ENCODE measurements at regions not wholly inside any gene's neighbourhood (a gene's known extent, or its start where the extent isn't known, plus 50 kb on each side); places are given as distances from the start of the nearest gene placed in this dataset.
"Not testable (repeated sequence)": the region's sequence is repeated elsewhere in the genome, so short reads cannot be mapped to it uniquely, and the experiment has no call there.

DNA sequence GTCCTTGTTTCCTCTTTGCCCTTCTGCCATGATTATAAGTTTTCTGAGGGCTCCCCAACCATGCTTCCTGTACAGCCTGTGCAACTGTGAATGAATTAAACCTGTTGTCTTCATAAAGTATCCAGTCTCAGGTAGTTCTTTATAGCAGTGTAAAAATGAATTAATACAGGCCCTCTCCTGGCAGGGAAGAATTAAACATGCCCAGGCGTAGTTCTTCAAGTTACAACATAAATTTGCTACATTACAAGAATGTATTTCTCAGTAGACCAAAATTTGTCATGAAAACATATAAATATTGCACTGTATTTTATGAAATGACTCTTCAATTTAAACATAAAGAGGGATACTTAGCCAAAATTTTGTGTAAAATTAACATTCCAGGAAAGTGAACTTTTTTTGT, 1089.9 kb upstream of the PCDH10 start:
- no peak overlapping the region for H3K4me3 ChIP-seq
- DNase-seq, result no peak
- H3K27me3 ChIP-seq, result no peaks in the 10 kb centered on the region
- H3K4me1 ChIP-seq, result no peaks in the 10 kb centered on the region
- no peaks in the 10 kb centered on the region for H3K9me3 ChIP-seq (replicated peaks)
- no peaks in the 10 kb centered on the region for H3K36me3 ChIP-seq
- no peak overlapping the region for H3K27ac ChIP-seq

DNA sequence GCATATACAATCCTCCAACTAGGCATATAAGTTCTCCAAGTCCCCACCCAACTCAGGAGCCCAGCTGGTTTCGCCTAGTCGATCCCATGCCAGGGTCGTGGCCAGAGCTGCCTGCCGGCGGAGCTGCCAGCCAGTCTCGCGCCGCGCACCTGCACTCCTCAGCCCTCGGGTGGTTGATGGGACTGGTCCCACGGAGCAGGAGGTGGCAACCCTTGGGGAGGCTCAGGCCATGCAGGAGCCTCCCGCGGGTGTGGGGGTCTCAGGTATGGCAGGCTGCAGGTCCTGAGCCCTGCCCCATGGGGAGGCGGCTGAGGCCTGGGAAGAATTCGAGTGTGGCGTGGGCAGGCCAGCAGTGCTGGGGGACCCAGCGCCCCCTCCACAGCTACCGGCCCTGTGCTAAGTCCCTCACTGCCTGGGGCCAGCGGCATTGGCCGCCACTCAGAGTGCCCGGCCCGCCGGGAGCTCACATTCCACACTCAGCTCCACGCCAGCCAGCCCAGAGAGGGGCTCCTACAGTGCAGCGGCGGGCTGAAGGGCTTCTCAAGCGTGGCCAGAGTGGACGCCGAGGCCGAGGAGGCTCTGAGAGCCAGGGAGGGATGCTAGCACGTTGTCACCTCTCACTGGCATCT, 1086.4 kb upstream of the PCDH10 start:
- H3K4me1 ChIP-seq, result no peaks in the 10 kb centered on the region
- no peaks in the 10 kb centered on the region for H3K9me3 ChIP-seq (replicated peaks)
- H3K27ac ChIP-seq, result no peak overlapping the region
- no peak for DNase-seq
- H3K36me3 ChIP-seq, result no peaks in the 10 kb centered on the region
- H3K4me3 ChIP-seq, result no peak overlapping the region
- no peaks in the 10 kb centered on the region for H3K27me3 ChIP-seq

DNA sequence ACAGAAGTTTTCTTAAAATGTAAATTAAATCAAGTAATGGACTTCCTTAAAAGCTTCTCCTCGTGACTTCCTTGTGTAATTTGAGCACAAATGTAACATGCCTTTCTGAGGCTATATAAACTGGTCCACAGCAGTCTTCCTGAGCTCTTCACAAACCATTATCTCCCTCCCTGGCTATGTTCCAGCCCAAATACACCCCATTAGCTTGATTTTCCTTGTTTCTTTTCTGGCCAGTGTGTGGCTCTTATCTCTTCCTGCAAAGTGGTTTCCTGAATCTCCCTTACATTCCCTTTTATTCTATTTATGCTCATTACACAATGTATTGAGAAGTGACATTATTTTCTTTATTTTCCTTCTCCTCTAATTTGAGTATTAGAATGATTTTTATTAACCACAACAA, 1085.3 kb upstream of the PCDH10 start:
- Histone ChIP-seq H3K4me3 (no peak overlapping the region), H3K36me3 (no peaks in the 10 kb centered on the region), H3K27ac (no peak overlapping the region), H3K4me1 (no peaks in the 10 kb centered on the region), H3K27me3 (no peaks in the 10 kb centered on the region), H3K9me3 (replicated peaks) (no peaks in the 10 kb centered on the region)
- DNase-seq, result no peak

DNA sequence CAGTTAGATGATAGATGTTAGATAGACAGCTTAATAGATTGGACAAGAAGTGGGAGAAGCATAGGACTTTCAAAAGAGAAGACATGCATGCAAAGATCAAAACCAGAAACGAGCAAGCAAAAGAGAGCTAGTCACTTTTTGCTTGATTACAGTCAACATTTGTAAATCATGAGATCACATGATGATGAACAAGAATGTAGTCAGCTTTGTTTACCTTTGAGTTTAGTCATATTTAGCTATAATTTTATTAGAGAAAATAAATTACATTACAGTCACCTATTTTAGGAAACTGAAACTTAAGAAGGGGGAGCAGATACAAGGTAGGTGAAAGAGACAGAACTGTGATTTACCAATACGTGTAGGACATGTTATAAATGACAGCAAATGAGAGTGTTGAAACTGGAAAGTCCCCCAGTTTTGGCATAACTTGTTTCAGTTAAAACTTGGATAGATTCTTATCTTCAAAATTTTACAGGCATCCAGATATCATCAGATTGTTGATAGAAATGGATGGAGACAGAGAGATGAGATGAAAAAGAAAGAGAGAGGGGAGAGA, 1083.1 kb upstream of the PCDH10 start:
- H3K27ac ChIP-seq, result no peak overlapping the region
- no peak for DNase-seq
- no peaks in the 10 kb centered on the region for H3K9me3 ChIP-seq (replicated peaks)
- H3K4me3 ChIP-seq, result no peak overlapping the region
- H3K4me1 ChIP-seq, result no peaks in the 10 kb centered on the region
- H3K27me3 ChIP-seq, result no peaks in the 10 kb centered on the region
- no peaks in the 10 kb centered on the region for H3K36me3 ChIP-seq

DNA sequence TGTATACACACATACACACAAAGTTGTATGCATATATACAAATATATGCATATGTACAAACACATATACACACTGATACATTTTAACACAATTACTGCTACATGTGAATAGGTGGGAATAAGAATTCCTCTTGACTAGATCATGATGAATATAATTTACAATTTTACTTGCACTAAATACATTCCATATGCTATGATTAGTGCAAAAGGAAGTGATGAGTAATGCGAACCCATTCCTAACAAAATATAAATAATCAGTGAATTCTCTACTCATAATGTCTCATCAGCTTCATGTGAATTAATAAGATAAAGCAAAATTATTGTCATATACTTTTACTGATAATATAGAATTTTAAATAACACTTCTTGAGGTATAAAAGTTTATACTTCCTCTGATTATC, 1077.3 kb upstream of the PCDH10 start:
- Histone ChIP-seq H3K27ac (no peak overlapping the region), H3K4me1 (no peaks in the 10 kb centered on the region), H3K27me3 (no peaks in the 10 kb centered on the region), H3K36me3 (no peaks in the 10 kb centered on the region), H3K9me3 (replicated peaks) (no peaks in the 10 kb centered on the region), H3K4me3 (no peak overlapping the region)
- no peak for DNase-seq

DNA sequence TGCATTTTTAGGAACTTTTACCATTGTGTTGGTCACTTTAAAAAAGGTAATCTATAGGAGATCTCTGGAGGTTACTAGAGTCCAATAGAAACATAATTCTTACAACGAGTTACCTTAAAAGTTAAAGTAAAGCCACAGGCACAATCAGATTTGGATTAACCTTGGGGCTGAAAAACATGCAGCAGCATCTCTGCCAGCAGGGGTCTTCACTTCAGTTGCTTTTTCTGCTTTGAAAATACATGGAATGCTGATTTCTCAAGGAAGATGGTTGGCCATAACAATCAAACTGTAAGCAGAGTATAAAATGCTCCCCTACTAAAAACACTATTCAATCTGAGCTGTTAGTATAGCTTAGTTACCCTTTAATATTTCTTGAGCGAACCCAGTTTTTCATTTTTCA, 1072.3 kb upstream of the PCDH10 start:
- Histone ChIP-seq H3K4me3 (no peak overlapping the region), H3K4me1 (no peaks in the 10 kb centered on the region), H3K9me3 (replicated peaks) (no peaks in the 10 kb centered on the region), H3K27me3 (no peaks in the 10 kb centered on the region), H3K27ac (no peak overlapping the region), H3K36me3 (no peaks in the 10 kb centered on the region)
- no peak for DNase-seq

DNA sequence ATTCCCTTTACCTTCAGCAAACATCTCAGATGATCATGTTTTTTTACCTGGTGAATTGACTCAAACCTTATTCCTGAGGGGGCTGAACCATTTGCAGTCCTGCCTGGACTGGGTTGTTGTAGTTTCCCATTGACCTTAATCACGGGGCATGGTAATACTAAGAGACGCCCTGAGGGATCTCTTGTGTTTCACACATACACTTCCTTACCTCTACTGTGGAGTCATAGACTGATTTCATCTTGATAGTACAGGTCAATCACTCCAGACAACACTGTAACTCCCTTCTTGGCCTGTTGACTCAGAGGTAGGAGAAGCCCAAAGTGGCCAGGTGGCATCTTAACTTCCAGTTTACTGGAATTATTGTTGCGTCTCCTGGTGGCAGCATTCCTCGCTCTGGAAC, 1064.0 kb upstream of the PCDH10 start:
- no peak overlapping the region for H3K4me3 ChIP-seq
- no peak overlapping the region for H3K27ac ChIP-seq
- DNase-seq, result no peak
- no peaks in the 10 kb centered on the region for H3K4me1 ChIP-seq
- H3K36me3 ChIP-seq, result no peaks in the 10 kb centered on the region
- no peaks in the 10 kb centered on the region for H3K9me3 ChIP-seq (replicated peaks)
- H3K27me3 ChIP-seq, result no peaks in the 10 kb centered on the region

DNA sequence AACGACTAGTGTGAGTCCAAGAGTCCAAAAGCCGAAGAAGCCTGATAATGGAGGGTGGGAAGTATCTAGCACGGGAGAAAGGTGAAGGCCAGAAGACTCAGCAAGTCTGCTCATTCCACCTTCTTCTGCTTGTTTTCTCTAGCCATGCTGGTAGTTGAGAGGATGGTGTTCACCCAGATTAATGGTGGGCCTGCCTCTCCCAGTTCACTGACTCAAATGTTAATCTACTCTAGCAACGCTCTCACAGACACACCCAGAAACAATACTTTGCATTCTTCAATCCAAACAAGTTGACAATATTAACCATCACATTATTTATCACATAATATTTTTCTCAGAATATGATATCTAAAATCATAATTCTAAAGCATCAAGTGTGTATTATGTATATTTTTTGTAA, 1055.1 kb upstream of the PCDH10 start:
- Histone ChIP-seq H3K9me3 (replicated peaks) (no peaks in the 10 kb centered on the region), H3K27me3 (no peaks in the 10 kb centered on the region), H3K27ac (no peak overlapping the region), H3K4me1 (no peaks in the 10 kb centered on the region), H3K4me3 (no peak overlapping the region), H3K36me3 (no peaks in the 10 kb centered on the region)
- no peak for DNase-seq

DNA sequence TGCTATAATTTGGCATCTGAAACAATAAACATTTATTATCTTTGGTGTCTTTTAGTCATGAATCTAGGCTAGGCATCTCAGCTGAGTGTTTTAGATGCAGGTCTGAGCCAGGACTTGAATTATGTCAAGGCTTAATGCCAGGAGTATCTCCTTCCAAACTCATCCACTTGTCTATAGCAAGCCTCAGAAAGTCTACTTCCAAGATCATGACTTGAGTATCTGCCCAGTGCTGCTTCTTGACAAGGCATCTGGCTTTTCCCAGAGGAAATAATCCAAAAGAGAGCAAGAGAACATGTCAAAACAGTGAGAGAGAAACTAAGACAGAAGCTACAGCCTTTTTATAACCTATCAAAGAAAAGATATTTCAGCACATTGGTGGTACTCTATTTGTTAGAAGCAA, 1052.1 kb upstream of the PCDH10 start:
- no peak for DNase-seq
- no peaks in the 10 kb centered on the region for H3K4me1 ChIP-seq

DNA sequence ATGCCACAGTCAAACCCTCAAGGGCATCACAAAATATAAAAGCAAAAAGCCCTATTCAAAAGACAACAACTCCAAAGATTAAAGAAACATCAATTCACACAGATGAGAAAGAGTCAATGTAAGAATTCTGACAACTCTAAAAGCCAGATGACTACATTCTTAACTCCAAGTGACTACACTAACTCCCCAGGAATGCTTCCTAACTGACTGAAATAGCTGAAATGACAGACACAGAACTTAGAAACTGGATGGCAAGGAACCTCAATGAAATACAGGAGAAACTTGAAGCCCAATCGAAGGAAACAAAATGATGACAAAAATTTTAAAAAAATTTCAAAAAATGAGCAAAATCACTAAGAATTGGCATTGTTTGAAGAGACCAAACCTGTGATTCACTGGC, 1047.6 kb upstream of the PCDH10 start:
- no peak for DNase-seq
- no peak overlapping the region for H3K27ac ChIP-seq
- H3K9me3 ChIP-seq (replicated peaks), result no peaks in the 10 kb centered on the region
- H3K4me1 ChIP-seq, result no peaks in the 10 kb centered on the region
- H3K4me3 ChIP-seq, result no peak overlapping the region
- no peaks in the 10 kb centered on the region for H3K27me3 ChIP-seq
- H3K36me3 ChIP-seq, result no peaks in the 10 kb centered on the region

More for the DNA sequence above, 1052.1 kb upstream of the PCDH10 start:
- Histone ChIP-seq H3K36me3 (no peaks in the 10 kb centered on the region), H3K9me3 (replicated peaks) (no peaks in the 10 kb centered on the region), H3K4me3 (no peak overlapping the region), H3K27me3 (no peaks in the 10 kb centered on the region), H3K27ac (no peak overlapping the region)

DNA sequence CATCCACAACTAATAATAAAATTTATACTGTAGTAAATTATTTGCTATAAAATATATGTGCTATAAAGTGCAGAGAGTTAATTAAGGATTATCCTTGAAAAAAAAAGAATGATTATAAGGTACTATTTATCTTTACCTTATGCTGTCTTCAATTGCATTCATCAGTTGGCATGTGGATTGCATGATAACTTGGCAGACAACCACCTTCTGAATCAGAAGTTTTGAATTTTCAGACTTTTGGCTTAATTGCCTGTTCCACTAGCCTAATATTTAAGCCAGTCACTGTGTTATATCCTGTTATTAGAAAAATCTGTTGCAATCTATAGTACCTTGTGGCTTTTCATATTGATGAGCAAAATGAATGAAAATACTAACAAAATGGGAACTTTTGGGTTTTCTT, 1040.3 kb upstream of the PCDH10 start:
- Histone ChIP-seq H3K4me3 (no peak overlapping the region), H3K36me3 (no peaks in the 10 kb centered on the region), H3K4me1 (no peaks in the 10 kb centered on the region), H3K9me3 (replicated peaks) (no peaks in the 10 kb centered on the region), H3K27ac (no peak overlapping the region), H3K27me3 (no peaks in the 10 kb centered on the region)
- DNase-seq, result no peak

DNA sequence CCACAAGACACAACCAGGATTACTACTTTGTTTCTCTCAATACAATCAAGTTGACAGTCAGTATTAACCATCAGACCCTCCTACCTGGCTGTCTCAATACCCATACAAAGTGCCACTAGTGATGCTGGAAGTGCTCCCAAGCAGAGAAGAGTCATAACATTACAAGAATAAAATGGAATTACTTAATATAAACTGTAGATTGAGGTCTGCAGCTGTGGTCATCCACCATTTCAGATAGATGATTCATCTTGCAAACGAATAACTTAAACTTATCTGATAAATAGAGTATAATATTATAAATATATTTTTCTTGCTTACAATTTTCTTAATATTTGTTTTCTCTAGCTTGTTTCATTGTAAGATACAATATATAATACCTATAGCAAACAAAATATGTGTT, 1034.2 kb upstream of the PCDH10 start:
- no peaks in the 10 kb centered on the region for H3K36me3 ChIP-seq
- H3K27ac ChIP-seq, result no peak overlapping the region
- H3K4me3 ChIP-seq, result no peak overlapping the region
- no peaks in the 10 kb centered on the region for H3K4me1 ChIP-seq
- H3K27me3 ChIP-seq, result no peaks in the 10 kb centered on the region
- DNase-seq, result no peak
- H3K9me3 ChIP-seq (replicated peaks), result no peaks in the 10 kb centered on the region

DNA sequence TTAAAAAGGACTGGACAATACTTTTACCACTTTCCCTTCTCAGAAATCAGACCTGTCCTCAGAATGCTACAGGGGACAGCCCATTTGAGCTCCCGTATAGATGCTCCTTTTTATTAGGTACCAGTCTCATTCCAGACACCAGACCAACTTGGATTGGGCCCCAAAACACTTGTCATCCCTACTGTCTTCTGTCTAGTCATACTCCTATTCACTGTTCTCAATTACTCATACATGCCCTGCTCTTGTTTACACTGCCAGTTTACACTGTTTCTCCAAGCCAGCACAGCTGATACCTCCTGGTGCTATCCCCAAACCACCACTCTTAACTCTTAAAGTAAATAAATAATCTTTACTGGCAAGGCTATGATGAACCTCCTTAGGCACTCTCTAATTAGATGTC, 1026.4 kb upstream of the PCDH10 start:
- H3K36me3 ChIP-seq; H3K27ac ChIP-seq; H3K9me3 ChIP-seq (replicated peaks); DNase-seq; H3K4me3 ChIP-seq; H3K4me1 ChIP-seq; H3K27me3 ChIP-seq: not testable (repeated sequence)

DNA sequence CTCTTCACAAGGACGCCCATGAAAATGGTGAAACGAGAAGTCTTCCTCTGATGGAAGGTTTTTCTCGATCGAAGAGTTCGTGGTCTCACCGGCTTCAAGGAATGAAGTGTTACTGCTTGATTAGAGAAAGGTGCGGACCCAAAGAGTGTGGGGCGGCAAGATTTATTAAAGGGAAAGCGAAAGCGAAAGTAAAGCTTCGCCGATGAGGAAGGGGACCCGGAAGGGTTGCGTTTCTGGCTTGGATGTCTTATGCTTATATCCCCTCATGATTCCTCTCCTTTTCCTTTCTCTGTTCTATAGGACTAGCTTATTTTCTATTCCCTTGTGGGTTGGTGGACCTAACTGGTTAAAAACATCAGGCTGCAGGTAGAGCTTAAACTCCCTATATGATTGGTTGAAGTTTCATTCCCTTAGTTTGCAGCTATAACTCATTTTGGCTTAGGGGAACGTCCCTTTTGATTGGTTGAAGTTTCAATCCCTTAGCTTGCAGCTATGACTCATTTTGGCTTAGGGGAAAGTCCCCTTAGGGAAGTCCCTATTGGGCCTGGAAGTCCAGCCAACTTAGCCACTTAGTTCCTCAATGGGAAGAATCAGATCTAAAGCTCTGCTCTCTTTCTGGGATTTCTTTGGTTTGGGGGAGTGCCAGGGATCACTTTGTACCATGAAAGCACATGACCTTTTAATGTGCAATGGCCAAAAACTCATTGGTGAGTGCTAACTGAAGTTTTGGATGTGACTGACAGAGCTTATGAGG, 1025.0 kb upstream of the PCDH10 start:
- Histone ChIP-seq H3K4me3 (no peak overlapping the region), H3K27me3 (no peaks in the 10 kb centered on the region), H3K4me1 (no peaks in the 10 kb centered on the region), H3K36me3 (no peaks in the 10 kb centered on the region), H3K27ac (no peak overlapping the region), H3K9me3 (replicated peaks) (no peaks in the 10 kb centered on the region)
- DNase-seq, result no peak

DNA sequence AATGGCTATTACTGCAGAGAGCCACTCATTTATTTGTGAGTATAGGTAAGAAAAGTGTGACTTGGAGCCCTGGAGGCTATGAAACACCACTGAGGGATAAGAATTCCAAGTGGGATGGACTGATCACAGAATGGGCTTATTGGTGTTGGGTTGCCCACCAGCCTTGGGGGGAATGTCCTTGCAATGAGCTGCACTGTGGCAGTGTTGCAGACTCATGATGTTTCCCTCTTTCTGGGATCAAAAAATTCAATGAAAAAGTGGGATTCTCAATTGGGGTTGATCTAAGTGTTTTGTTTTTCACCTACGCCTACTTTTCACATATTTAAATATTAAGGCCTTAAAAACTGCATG, 1024.5 kb upstream of the PCDH10 start:
- Histone ChIP-seq H3K9me3 (replicated peaks) (no peaks in the 10 kb centered on the region), H3K36me3 (no peaks in the 10 kb centered on the region), H3K27me3 (no peaks in the 10 kb centered on the region), H3K4me3 (no peak overlapping the region), H3K27ac (no peak overlapping the region), H3K4me1 (no peaks in the 10 kb centered on the region)
- DNase-seq, result no peak

DNA sequence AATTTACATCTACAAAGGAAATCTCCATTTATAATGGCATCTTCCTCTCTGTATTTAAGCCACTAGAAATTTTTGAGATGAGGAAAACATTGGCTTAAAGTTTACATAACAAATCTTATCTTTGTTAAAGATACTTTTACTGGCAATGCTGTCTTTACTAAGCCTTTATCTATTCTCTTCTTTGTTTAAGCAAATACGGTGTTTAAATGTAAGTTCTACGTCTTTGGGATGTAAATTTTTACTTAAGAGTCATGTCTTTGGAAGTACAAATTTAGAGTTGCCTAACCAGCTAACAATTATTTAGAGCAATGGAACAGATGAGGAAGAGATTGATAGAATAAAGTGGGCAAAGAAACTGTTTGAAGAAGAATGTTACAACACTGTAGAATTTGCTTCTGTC, 1024.0 kb upstream of the PCDH10 start:
- H3K9me3 ChIP-seq (replicated peaks), result no peaks in the 10 kb centered on the region
- H3K27me3 ChIP-seq, result no peaks in the 10 kb centered on the region
- H3K36me3 ChIP-seq, result no peaks in the 10 kb centered on the region
- H3K27ac ChIP-seq, result no peak overlapping the region
- DNase-seq, result no peak
- H3K4me1 ChIP-seq, result no peaks in the 10 kb centered on the region
- H3K4me3 ChIP-seq, result no peak overlapping the region

All from SJCRH30 (cell line).